AG10803 (cell line): ENCODE measurements at regions not wholly inside any gene's neighbourhood (a gene's known extent, or its start where the extent isn't known, plus 50 kb on each side); places are given as distances from the start of the nearest gene placed in this dataset.
"Not testable (repeated sequence)": the region's sequence is repeated elsewhere in the genome, so short reads cannot be mapped to it uniquely, and the experiment has no call there.

Source experiments
- DNase-seq: peaks from one replicate; pipeline ENCODE4 v3.0.0; 2010; ENCODE audit warnings: low read depth
- H3K4me3 ChIP-seq: 2 replicates; pipeline ENCODE4 v1.5.1; 2011; ENCODE audit warnings: mild to moderate bottlenecking, low read length, control low read depth
- CTCF ChIP-seq: conservative IDR thresholded peaks from 2 replicates; pipeline ENCODE4 v1.5.1; 2011; ENCODE audit warnings: mild to moderate bottlenecking, low read length, control low read depth, inconsistent platforms

GRCh38 chr5:166127766-166128570 lies 2163.5 kb upstream of the WWC1 start:
- no peak for DNase-seq
- no peak for TF ChIP-seq CTCF
- H3K4me3 ChIP-seq, result no peak overlapping the region

- not testable (repeated sequence) for H3K4me3 ChIP-seq, DNase-seq
Measured at GRCh38 chr5:166145107-166145506, 2146.3 kb upstream of the WWC1 start.

GRCh38 chr5:166163996-166164610 lies 2127.3 kb upstream of the WWC1 start:
- TF ChIP-seq CTCF, result no peak
- no peak overlapping the region for H3K4me3 ChIP-seq
- DNase-seq, result no peak

GRCh38 chr5:166165596-166165995 lies 2125.8 kb upstream of the WWC1 start:
- TF ChIP-seq CTCF, result no peak
- H3K4me3 ChIP-seq, result no peak overlapping the region
- DNase-seq, result no peak

GRCh38 chr5:166166071-166166470 lies 2125.4 kb upstream of the WWC1 start:
- H3K4me3 ChIP-seq, result no peak overlapping the region
- no peak for TF ChIP-seq CTCF
- DNase-seq, result no peak

- TF ChIP-seq CTCF, result no peak
- DNase-seq, result no peak
- no peak overlapping the region for H3K4me3 ChIP-seq
Measured at GRCh38 chr5:166172597-166172996, 2118.8 kb upstream of the WWC1 start.

- TF ChIP-seq CTCF, result no peak
- no peak overlapping the region for H3K4me3 ChIP-seq
- no peak for DNase-seq
Measured at GRCh38 chr5:166178411-166179080, 2112.9 kb upstream of the WWC1 start.
